ENCODE measurements at regions not wholly inside any gene's neighbourhood (a gene's known extent, or its start where the extent isn't known, plus 50 kb on each side); places are given as distances from the start of the nearest gene placed in this dataset.

- no peaks in the 10 kb centered on the region for H3K79me2 ChIP-seq (ENCODE audit: insufficient read depth, low read length)
- H3K4me1 ChIP-seq (ENCODE audit: control insufficient read depth in 1 of 2, insufficient read depth in 2 of 2, low read length in 2 of 2) = no peaks in the 10 kb centered on the region
- ATAC-seq (no peak), DNase-seq (ENCODE audit: low read depth, low spot score) (no peak)
- BruUV-seq (replicated peaks) = no TSS peak
- ChIA-PET POLR2A (no interaction called here), CTCF (no interaction called here), RAD21 (ENCODE audit: low non-redundant PET in 1 of 2, low total read pairs in 2 of 2, uncharacterized antibody in 2 of 2, unreplicated experiment in 2 of 2) (no interaction called here)
- H3K9me2 ChIP-seq (ENCODE audit: insufficient read depth) = no peaks in the 10 kb centered on the region
- no peaks in the 10 kb centered on the region for H3K27me3 ChIP-seq (ENCODE audit: insufficient read depth, low read length)
- H3K9me3 ChIP-seq (ENCODE audit: control insufficient read depth in 1 of 2, insufficient read depth in 1 of 2, low read depth in 1 of 2, low read length in 2 of 2) = no peaks in the 10 kb centered on the region
- intact Hi-C loops (cut with micrococcal nuclease) = no loop called here
- no peaks in the 10 kb centered on the region for H4K20me1 ChIP-seq (ENCODE audit: insufficient read depth)
- H3K4me3 ChIP-seq (replicated peaks in 1 of 2; ENCODE audit: low read depth in 1 of 2, low read length in 2 of 2) = no peak overlapping the region
- H3K4me2 ChIP-seq (ENCODE audit: low read length) = no peak overlapping the region
- no peak overlapping the region for H3K27ac ChIP-seq (ENCODE audit: low read depth, low read length)
- no peak overlapping the region for H2AFZ ChIP-seq (ENCODE audit: low read depth, low read length, poor library complexity, severe bottlenecking)
- no peak overlapping the region for H3K9ac ChIP-seq (ENCODE audit: low read length)
- TF ChIP-seq EZH2 (IDR thresholded peaks at IDR 0.05) (no peak), ZNF274 (IDR thresholded peaks at IDR 0.05; ENCODE audit: low read depth, low read length) (no peak), RAD21 (IDR thresholded peaks at IDR 0.05; ENCODE audit: low read depth) (no peak)
- H3K36me3 ChIP-seq (ENCODE audit: control insufficient read depth in 1 of 2, insufficient read depth in 2 of 2, low read length in 2 of 2) = no peaks in the 10 kb centered on the region
Observed at GRCh38 chr3:31409866-31410265, 122.9 kb upstream of the STT3B start.

- H2AFZ ChIP-seq (ENCODE audit: low read depth, low read length, poor library complexity, severe bottlenecking) = no peak overlapping the region
- H3K79me2 ChIP-seq (ENCODE audit: insufficient read depth, low read length) = no peaks in the 10 kb centered on the region
- no TSS peak for BruUV-seq (replicated peaks)
- DNase-seq (ENCODE audit: low read depth, low spot score) = no peak
- no peaks in the 10 kb centered on the region for H3K4me1 ChIP-seq (ENCODE audit: control insufficient read depth in 1 of 2, insufficient read depth in 2 of 2, low read length in 2 of 2)
- no peak for ATAC-seq
- no peaks in the 10 kb centered on the region for H4K20me1 ChIP-seq (ENCODE audit: insufficient read depth)
- H3K4me3 ChIP-seq (replicated peaks in 1 of 2; ENCODE audit: low read depth in 1 of 2, low read length in 2 of 2) = no peak overlapping the region
- no peaks in the 10 kb centered on the region for H3K27me3 ChIP-seq (ENCODE audit: insufficient read depth, low read length)
- no peaks in the 10 kb centered on the region for H3K9me3 ChIP-seq (ENCODE audit: control insufficient read depth in 1 of 2, insufficient read depth in 1 of 2, low read depth in 1 of 2, low read length in 2 of 2)
- H3K9ac ChIP-seq (ENCODE audit: low read length) = no peak overlapping the region
- intact Hi-C loops (cut with micrococcal nuclease) = no loop called here
- H3K27ac ChIP-seq (ENCODE audit: low read depth, low read length) = no peak overlapping the region
- RAD21 ChIA-PET (ENCODE audit: low non-redundant PET in 1 of 2, low total read pairs in 2 of 2, uncharacterized antibody in 2 of 2, unreplicated experiment in 2 of 2) = no interaction called here
- CTCF ChIA-PET = no interaction called here
- H3K36me3 ChIP-seq (ENCODE audit: control insufficient read depth in 1 of 2, insufficient read depth in 2 of 2, low read length in 2 of 2) = no peaks in the 10 kb centered on the region
- no peaks in the 10 kb centered on the region for H3K9me2 ChIP-seq (ENCODE audit: insufficient read depth)
- POLR2A ChIA-PET = no interaction called here
- H3K4me2 ChIP-seq (ENCODE audit: low read length) = no peak overlapping the region
- no peak for TF ChIP-seq YY1 (IDR thresholded peaks at IDR 0.05; ENCODE audit: extremely low read depth, insufficient replicate concordance, low read depth, low read length)
- no peak for TF ChIP-seq EGR1 (IDR thresholded peaks at IDR 0.05; ENCODE audit: low read depth)
- no peak for TF ChIP-seq SRF (IDR thresholded peaks at IDR 0.05; ENCODE audit: low read depth)
- TF ChIP-seq POLR2A (IDR thresholded peaks at IDR 0.05; ENCODE audit: borderline replicate concordance, extremely low read depth, insufficient read depth, insufficient read length) = no peak
- no peak for TF ChIP-seq ZBTB33 (IDR thresholded peaks at IDR 0.05; ENCODE audit: extremely low read depth, insufficient replicate concordance, low read length)
- TF ChIP-seq CEBPB (IDR thresholded peaks at IDR 0.05; ENCODE audit: low read depth) = no peak
- no peak for TF ChIP-seq REST (IDR thresholded peaks at IDR 0.05; ENCODE audit: low read depth)
- TF ChIP-seq TCF7L2 (IDR thresholded peaks at IDR 0.05; ENCODE audit: borderline replicate concordance, extremely low read depth, insufficient read depth, insufficient read length) = no peak
- no peak for TF ChIP-seq ZFX (IDR thresholded peaks at IDR 0.05)
- TF ChIP-seq RAD21 (IDR thresholded peaks at IDR 0.05; ENCODE audit: low read depth) = no peak
- no peak for TF ChIP-seq SP1 (IDR thresholded peaks at IDR 0.05; ENCODE audit: low read depth)
- TF ChIP-seq MAX (IDR thresholded peaks at IDR 0.05) = no peak
- TF ChIP-seq ELF1 (IDR thresholded peaks at IDR 0.05; ENCODE audit: borderline replicate concordance, low read depth) = no peak
Observed at GRCh38 chr3:31410411-31410810, 122.3 kb upstream of the STT3B start.

Data from HCT116 (cell line).